NCI-H460 (cell line): ENCODE measurements at regions not wholly inside any gene's neighbourhood (a gene's known extent, or its start where the extent isn't known, plus 50 kb on each side); places are given as distances from the start of the nearest gene placed in this dataset.

Source experiments
- DNase-seq: peaks from one replicate; pipeline ENCODE4 v3.0.0-alpha.2; 2016; ENCODE audit warnings: low read depth; ENCODE audit errors: extremely low read depth

DNA sequence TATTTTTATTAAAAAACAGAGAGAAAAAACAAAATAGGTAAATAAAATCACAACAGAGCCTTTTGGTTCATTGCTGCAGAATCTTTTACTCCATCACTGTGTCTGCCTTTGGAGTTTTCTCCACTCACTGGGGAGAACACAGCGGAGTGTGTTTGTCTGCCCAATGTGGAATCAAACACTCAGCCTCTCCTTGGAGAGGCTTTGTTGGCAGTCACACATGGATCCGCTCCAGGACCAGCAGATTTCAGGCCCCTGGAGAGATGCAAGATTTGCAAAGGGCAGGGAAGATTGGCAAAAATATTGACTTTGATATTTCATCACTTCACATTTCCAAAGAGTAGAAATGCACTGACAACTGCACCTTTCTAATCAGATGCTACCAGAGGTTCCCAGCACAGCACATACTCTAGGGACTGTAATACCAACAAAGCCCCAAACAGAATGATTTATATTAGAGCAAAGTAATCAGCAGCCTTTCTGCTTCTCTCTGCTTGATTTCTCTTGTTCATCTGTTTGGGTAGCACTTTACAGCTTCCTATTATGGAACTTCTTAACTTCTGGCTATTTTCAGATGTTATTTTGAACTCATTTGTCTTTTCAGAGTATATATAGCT lies 1898.8 kb upstream of the PIK3C3 start:
- DNase-seq, result no peak

- DNase-seq, result no peak
These were observed 1899.8 kb upstream of the PIK3C3 start for GRCh38 chr18:40055262-40055661.

GRCh38 chr18:40049716-40050115 lies 1905.3 kb upstream of the PIK3C3 start:
- no peak for DNase-seq

GRCh38 chr18:40048886-40049650 lies 1906.0 kb upstream of the PIK3C3 start:
- DNase-seq, result no peak

DNA sequence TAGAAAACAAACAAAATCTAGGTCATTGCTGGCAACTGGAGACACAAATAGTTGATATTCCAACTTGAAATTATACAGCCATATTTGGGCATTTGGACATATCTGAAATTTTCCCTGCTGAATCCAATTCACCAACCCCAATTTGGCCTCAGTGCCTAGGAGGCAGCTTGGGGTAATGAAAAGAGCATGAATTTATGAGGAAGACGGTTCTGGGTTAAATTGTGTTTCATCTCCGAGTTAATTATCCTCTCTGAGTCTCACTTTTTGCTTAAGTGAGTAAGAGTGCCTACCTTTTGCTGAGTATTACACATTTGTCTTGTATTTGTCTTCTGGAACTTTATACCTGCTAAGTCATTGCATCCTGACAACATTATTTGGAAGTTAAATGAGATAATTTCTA lies 1906.8 kb upstream of the PIK3C3 start:
- no peak for DNase-seq

DNA sequence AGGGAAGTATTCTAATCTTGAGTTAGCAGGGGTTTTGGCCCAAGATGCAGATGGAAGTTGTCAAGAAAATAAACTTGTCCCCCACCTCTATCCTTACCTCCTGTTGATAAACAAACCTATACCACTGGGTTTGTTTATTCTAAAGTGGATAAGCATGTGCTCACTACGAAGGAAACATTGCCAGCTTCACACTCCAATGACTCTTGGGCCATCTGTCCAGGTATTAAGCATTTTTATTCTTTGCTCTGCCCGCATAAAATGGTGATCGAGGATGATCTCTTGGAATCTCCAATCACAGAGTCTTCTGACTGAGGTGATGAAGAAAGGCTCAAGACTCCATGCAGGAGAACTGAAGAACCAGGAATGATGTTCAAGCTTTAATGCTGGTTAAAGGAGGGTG lies 1908.4 kb upstream of the PIK3C3 start:
- DNase-seq, result no peak

DNA sequence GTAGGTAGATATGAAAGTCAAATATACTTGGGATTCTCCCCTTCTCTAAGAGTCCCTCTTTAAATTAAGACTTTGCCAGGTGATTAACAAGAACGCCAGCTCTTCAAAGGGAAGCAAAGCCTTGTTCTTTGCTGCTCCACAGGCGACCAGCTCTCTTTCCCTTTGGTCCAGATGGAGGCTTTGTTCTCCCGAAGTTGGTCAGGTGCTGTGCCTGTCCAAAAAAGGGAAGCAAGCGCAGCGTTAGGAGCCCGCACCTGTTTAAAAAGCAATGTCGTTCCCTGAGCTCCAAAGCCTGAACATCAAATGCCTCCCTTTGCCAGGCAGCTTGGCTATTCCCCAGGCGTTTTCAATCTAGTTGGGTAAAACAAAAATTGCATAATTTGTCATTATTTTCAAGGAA lies 1913.1 kb upstream of the PIK3C3 start:
- DNase-seq, result no peak

DNA sequence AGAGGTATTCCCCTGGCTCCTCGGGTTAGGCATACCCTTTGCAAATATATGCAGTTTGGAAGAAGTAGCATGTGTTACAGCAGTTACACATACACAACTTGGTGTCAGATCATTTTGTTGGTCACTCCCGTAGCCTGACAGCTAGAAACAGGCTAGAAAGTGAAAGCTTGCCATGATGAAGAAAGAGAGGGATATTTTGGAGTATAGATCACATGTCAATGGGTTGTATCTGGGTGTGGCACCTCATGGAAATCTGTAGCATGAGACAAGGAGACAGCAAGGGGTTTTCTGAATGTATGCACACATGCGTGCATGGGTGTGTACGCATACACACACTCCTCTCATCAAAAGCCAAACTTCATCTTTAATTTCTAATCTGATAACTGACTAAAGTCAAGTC lies 1914.5 kb upstream of the PIK3C3 start:
- no peak for DNase-seq

GRCh38 chr18:40037356-40037755 lies 1917.7 kb upstream of the PIK3C3 start:
- no peak for DNase-seq

DNA sequence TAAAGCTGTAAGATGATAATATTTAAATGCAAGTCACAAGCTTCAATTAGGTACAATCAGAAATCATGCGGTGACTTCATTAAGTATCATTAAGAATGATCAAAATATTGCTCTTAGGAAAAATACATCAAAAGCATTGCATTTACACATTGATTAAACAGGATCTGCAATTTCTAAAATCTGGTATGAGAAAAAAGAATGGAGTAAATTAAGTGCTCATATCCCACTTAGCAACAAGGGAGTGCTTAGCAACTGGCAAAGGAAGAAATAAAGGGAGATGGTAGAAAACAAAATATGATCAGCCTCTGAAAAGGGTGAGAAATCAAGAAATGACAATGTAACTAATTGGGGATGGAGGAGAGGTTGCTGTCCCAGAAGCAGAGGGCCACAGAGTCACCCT lies 1918.2 kb upstream of the PIK3C3 start:
- DNase-seq, result no peak

DNA sequence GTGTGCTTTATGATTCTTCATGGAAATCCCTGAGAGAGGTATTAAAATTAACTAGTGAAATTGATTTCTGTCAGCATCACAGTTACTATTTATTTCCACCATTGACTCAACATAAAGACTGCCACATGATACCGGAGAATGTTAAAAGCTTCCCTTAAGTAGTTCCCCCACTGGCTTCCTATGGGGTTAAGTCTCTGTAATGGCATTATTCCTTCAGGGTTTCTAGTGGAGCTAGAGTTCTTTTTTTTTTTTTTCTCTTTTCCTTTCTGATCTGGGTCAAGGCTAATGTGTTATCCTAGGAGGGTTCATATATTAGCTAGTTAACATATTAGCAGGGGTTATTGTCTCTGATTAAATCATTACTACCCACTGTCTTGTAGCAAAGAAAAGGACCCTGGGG lies 1919.1 kb upstream of the PIK3C3 start:
- DNase-seq, result no peak

DNA sequence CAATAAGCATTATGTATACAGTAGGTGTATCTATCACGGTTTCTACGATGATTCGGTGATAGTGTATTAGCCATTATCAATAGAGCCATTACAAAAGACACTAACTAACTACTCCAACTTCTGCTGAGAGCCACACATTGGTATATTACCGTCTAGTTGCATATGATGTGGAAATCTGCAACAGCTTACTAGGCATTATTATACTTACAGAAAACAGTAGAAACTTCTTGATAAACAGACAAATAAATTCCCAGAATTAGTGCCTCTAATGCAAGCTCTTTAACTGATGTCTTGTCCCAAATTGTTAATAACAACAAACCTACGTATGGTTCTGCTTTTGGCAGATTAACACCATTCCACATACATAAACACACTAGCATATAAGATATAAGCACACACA lies 1923.0 kb upstream of the PIK3C3 start:
- no peak for DNase-seq

- no peak for DNase-seq
These were observed 1923.6 kb upstream of the PIK3C3 start for GRCh38 chr18:40031435-40031834.

GRCh38 chr18:40019797-40020392 lies 1935.1 kb upstream of the PIK3C3 start:
- DNase-seq, result no peak

DNA sequence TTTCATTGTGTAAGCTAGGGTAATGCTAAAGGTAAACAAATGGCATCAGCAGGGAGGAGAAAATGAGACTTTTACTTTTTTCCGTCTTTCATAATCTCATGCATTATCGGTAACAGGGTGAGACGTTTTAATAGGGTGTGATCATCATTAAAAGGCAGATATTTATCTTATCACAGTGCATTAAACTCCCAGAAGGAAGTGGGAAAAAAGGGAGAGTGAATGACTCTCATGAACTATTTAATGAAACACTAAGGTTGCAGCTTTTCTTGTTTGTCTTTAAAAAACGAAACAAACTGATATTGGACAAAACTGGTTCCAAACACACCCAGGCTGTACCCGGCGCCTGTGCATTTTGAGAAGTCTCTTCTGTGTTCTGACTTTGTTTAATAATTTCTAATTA lies 1936.8 kb upstream of the PIK3C3 start:
- DNase-seq, result no peak

DNA sequence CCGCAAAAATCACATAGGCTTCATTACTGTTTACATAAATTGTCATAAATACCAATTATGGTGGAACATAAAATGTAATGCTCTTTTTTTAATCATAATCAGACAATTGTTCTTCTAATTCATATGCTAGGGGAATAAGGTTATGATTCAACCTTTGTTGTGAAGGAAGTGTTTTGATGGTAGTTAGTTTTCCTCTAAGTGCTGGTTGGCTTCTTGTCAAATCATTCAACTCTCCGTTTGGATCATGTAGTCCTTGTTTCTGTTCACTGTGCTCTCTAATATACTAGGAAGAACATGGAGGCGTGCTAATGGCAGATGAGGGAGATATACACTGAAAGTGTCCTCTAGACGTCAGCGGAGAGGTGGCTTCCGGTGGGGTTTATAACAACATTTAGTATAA lies 1938.0 kb upstream of the PIK3C3 start:
- no peak for DNase-seq

- no peak for DNase-seq
These were observed 1938.6 kb upstream of the PIK3C3 start for GRCh38 chr18:40016405-40016804.

- no peak for DNase-seq
These were observed 1941.9 kb upstream of the PIK3C3 start for GRCh38 chr18:40013001-40013609.

- DNase-seq, result no peak
These were observed 1943.8 kb upstream of the PIK3C3 start for GRCh38 chr18:40011201-40011600.

GRCh38 chr18:40006634-40007033 lies 1948.4 kb upstream of the PIK3C3 start:
- DNase-seq, result no peak

DNA sequence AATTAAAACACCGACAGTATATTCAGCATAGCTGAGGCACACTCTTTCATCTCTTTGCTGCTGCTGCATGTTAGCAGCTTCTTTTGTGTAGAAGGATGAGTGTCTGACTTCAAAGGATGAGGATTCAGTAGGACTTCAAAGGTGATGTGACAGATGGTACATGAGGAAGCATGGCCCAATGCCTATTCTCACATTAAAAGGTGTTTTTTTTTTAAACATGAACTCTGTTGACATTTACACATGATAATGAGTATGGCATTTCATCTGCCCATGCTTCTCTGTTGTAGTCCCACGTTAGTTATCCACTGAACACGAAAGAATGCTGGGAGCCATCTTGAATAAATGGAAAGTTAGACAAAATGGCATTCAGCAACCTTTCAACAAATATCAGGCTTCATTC lies 1950.8 kb upstream of the PIK3C3 start:
- DNase-seq, result no peak

GRCh38 chr18:39998317-39998716 lies 1956.7 kb upstream of the PIK3C3 start:
- DNase-seq, result no peak
